ENCODE measurements at regions not wholly inside any gene's neighbourhood (a gene's known extent, or its start where the extent isn't known, plus 50 kb on each side); places are given as distances from the start of the nearest gene placed in this dataset.

- no peak overlapping the region for H3K27ac ChIP-seq
- DNase-seq (ENCODE audit: low spot score), result no peak
- CTCF ChIA-PET, result no interaction called here
- no peak for TF ChIP-seq CTCF (conservative IDR thresholded peaks at IDR 0.05; ENCODE audit: low read depth)
- POLR2A ChIA-PET (ENCODE audit: low non-redundant PET), result no interaction called here
Measured at GRCh38 chr3:147797095-147797494, 387.9 kb downstream of the ZIC1 start.

GRCh38 chr3:147799601-147800000 lies 390.4 kb downstream of the ZIC1 start:
- DNase-seq (ENCODE audit: low spot score), result no peak
- ChIA-PET CTCF (no interaction called here), POLR2A (ENCODE audit: low non-redundant PET) (no interaction called here)
- H3K27ac ChIP-seq, result no peak overlapping the region
- TF ChIP-seq CTCF (conservative IDR thresholded peaks at IDR 0.05; ENCODE audit: low read depth), result no peak

GRCh38 chr3:147807776-147808175 lies 398.6 kb downstream of the ZIC1 start:
- H3K27ac ChIP-seq, result no peak overlapping the region
- no peak for DNase-seq (ENCODE audit: low spot score)
- ChIA-PET CTCF (no interaction called here), POLR2A (ENCODE audit: low non-redundant PET) (no interaction called here)
- no peak for TF ChIP-seq CTCF (conservative IDR thresholded peaks at IDR 0.05; ENCODE audit: low read depth)

- DNase-seq (ENCODE audit: low spot score), result no peak
- no peak overlapping the region for H3K27ac ChIP-seq
- ChIA-PET POLR2A (ENCODE audit: low non-redundant PET) (no interaction called here), CTCF (no interaction called here)
- no peak for TF ChIP-seq CTCF (conservative IDR thresholded peaks at IDR 0.05; ENCODE audit: low read depth)
Measured at GRCh38 chr3:147809206-147809605, 400.0 kb downstream of the ZIC1 start.

GRCh38 chr3:147812186-147812911 lies 403.2 kb downstream of the ZIC1 start:
- H3K27ac ChIP-seq, result no peak overlapping the region
- POLR2A ChIA-PET (ENCODE audit: low non-redundant PET), result no interaction called here
- DNase-seq (ENCODE audit: low spot score), result no peak
- TF ChIP-seq CTCF (conservative IDR thresholded peaks at IDR 0.05; ENCODE audit: low read depth), result no peak
- CTCF ChIA-PET, result no interaction called here

- H3K27ac ChIP-seq, result no peak overlapping the region
- TF ChIP-seq CTCF (conservative IDR thresholded peaks at IDR 0.05; ENCODE audit: low read depth), result no peak
- ChIA-PET POLR2A (ENCODE audit: low non-redundant PET) (no interaction called here), CTCF (no interaction called here)
- no peak for DNase-seq (ENCODE audit: low spot score)
Measured at GRCh38 chr3:147813256-147813655, 404.1 kb downstream of the ZIC1 start.

Data from RWPE1 (cell line).